HEK293 (cell line): ENCODE measurements at regions not wholly inside any gene's neighbourhood (a gene's known extent, or its start where the extent isn't known, plus 50 kb on each side); places are given as distances from the start of the nearest gene placed in this dataset.

Experiments used
- CTCF ChIA-PET: fragments of 350-600 bp; formaldehyde crosslinking; extraction: SDS; loops from one replicate; lab custom pipeline; 2021; ENCODE audit warnings: antibody characterized with exemption; lab: Yijun Ruan, JAX
- POLR2A ChIA-PET: fragments of 300-600 bp; formaldehyde crosslinking; extraction: SDS; loops from one replicate; lab custom pipeline; 2020; ENCODE audit warnings: antibody characterized with exemption, inconsistent platforms; lab: Yijun Ruan, JAX
- H3K27ac ChIP-seq: fragments of 200-500 bp; sonication (Bioruptor generic); 2 replicates; pipeline ENCODE4 v1.5.1; 2014; ENCODE audit warnings: low read depth, low read length, control low read depth, inconsistent platforms; ENCODE audit errors: extremely low read depth
- H3K36me3 ChIP-seq, 2 experiments: fragments of 200-500 bp in 1 of 2; sonication (Bioruptor generic) in 1 of 2; 1 replicate in 1 of 2; 2 replicates in 1 of 2; pipeline ENCODE4 v1.5.1; 2014 to 2017; ENCODE audit warnings: inconsistent platforms in 2 of 2, low read length in 2 of 2; ENCODE audit not compliant: control insufficient read depth in 2 of 2, insufficient read depth in 1 of 2
- H3K4me1 ChIP-seq: fragments of 200-500 bp; sonication (Bioruptor generic); 2 replicates; pipeline ENCODE4 v1.5.1; 2014; ENCODE audit warnings: mild to moderate bottlenecking, low read length, inconsistent platforms; ENCODE audit not compliant: control insufficient read depth, insufficient read depth
- H3K4me3 ChIP-seq: 2 replicates; pipeline ENCODE4 v1.5.1; 2011; ENCODE audit warnings: low read depth, mild to moderate bottlenecking, control low read depth, low read length, moderate library complexity
- H3K9me3 ChIP-seq: fragments of 200-500 bp; sonication (Bioruptor generic); 2 replicates; pipeline ENCODE4 v1.5.1; 2014; ENCODE audit warnings: low read depth, low read length, inconsistent platforms; ENCODE audit not compliant: control insufficient read depth, insufficient read depth
- EGR2 ChIP-seq: fragments of 450-650 bp; formaldehyde crosslinking; IDR thresholded peaks from 2 replicates; pipeline ENCODE4 v1.5.1; 2016; ENCODE audit warnings: low read depth, missing biosample characterization, missing genetic modification characterization
- GLI2 ChIP-seq: fragments of 450-650 bp; formaldehyde crosslinking; IDR thresholded peaks from 2 replicates; pipeline ENCODE4; 2017; ENCODE audit warnings: missing biosample characterization, missing genetic modification characterization, low read depth, borderline replicate concordance
- HIC1 ChIP-seq: fragments of 450-650 bp; formaldehyde crosslinking; IDR thresholded peaks from 2 replicates; pipeline ENCODE4 v1.5.1; 2016; ENCODE audit warnings: missing biosample characterization, missing genetic modification characterization
- INSM2 ChIP-seq: fragments of 450-650 bp; formaldehyde crosslinking; IDR thresholded peaks from 2 replicates; pipeline ENCODE4 v1.5.1; 2016; ENCODE audit warnings: missing biosample characterization, missing genetic modification characterization
- KLF9 ChIP-seq: fragments of 450-650 bp; formaldehyde crosslinking; IDR thresholded peaks from 2 replicates; pipeline ENCODE4 v1.5.1; 2016; ENCODE audit warnings: missing biosample characterization, missing genetic modification characterization, low read depth
- PRDM1 ChIP-seq: fragments of 450-650 bp; formaldehyde crosslinking; IDR thresholded peaks from 2 replicates; pipeline ENCODE4; 2016; ENCODE audit warnings: missing biosample characterization, missing genetic modification characterization
- ZNF112 ChIP-seq: fragments of 450-650 bp; formaldehyde crosslinking; IDR thresholded peaks from 2 replicates; pipeline ENCODE4 v1.5.0; 2017; ENCODE audit warnings: missing biosample characterization, missing genetic modification characterization
- ZNF140 ChIP-seq: fragments of 450-650 bp; formaldehyde crosslinking; IDR thresholded peaks from 2 replicates; pipeline ENCODE4 v1.5.1; 2016; ENCODE audit warnings: missing biosample characterization, missing genetic modification characterization
- ZNF274 ChIP-seq, 2 experiments: fragments of 200-500 bp in 1 of 2; fragments of 450-650 bp in 1 of 2; sonication (Bioruptor generic) in 1 of 2; formaldehyde crosslinking in 1 of 2; IDR thresholded peaks; 2 replicates each; pipeline versions ENCODE4 v1.5.1 to v1.6.1; 2014 to 2016; ENCODE audit warnings: borderline replicate concordance in 1 of 2, inconsistent platforms in 1 of 2, low read length in 1 of 2, missing biosample characterization in 1 of 2, missing genetic modification characterization in 1 of 2
- ZNF302 ChIP-seq: fragments of 450-650 bp; formaldehyde crosslinking; IDR thresholded peaks from 2 replicates; pipeline ENCODE4 v1.5.1; 2016; ENCODE audit warnings: missing biosample characterization, missing genetic modification characterization, low read depth
- ZNF366 ChIP-seq: fragments of 450-650 bp; formaldehyde crosslinking; conservative IDR thresholded peaks from 2 replicates; pipeline ENCODE4 v1.5.1; 2016; ENCODE audit warnings: missing biosample characterization, missing genetic modification characterization
- ZNF433 ChIP-seq: fragments of 450-650 bp; formaldehyde crosslinking; IDR thresholded peaks from 2 replicates; pipeline ENCODE4 v1.5.1; 2016; ENCODE audit warnings: missing biosample characterization, missing genetic modification characterization, low read depth
- ZNF514 ChIP-seq: fragments of 450-650 bp; formaldehyde crosslinking; IDR thresholded peaks from 2 replicates; pipeline ENCODE4 v1.5.1; 2016; ENCODE audit warnings: missing biosample characterization, missing genetic modification characterization
- ZNF518A ChIP-seq: fragments of 450-650 bp; formaldehyde crosslinking; conservative IDR thresholded peaks from 2 replicates; pipeline ENCODE4 v1.5.1; 2016; ENCODE audit warnings: low read depth, missing biosample characterization, missing genetic modification characterization
- ZNF621 ChIP-seq: fragments of 450-650 bp; formaldehyde crosslinking; IDR thresholded peaks from 2 replicates; pipeline ENCODE4 v1.5.1; 2017; ENCODE audit warnings: missing biosample characterization, missing genetic modification characterization
- ZNF660 ChIP-seq: fragments of 450-650 bp; IDR thresholded peaks from 2 replicates; pipeline ENCODE4 v1.5.1; 2018; ENCODE audit warnings: missing biosample characterization, mild to moderate bottlenecking, missing genetic modification characterization
- ZNF843 ChIP-seq: fragments of 450-650 bp; formaldehyde crosslinking; IDR thresholded peaks from 2 replicates; pipeline ENCODE4 v1.5.1; 2016; ENCODE audit warnings: missing biosample characterization, missing genetic modification characterization
- ZXDB ChIP-seq: fragments of 450-650 bp; formaldehyde crosslinking; IDR thresholded peaks from 2 replicates; pipeline ENCODE4 v1.5.1; 2016; ENCODE audit warnings: missing biosample characterization, missing genetic modification characterization
- TF ChIP-seq, protein P1 (sequence below): fragments of 450-650 bp; formaldehyde crosslinking; IDR thresholded peaks from 2 replicates; pipeline ENCODE4 v1.5.1; 2016; ENCODE audit warnings: missing biosample characterization, missing genetic modification characterization

GRCh38 chr21:16250273-16250672 lies 520.5 kb downstream of the USP25 start (continued):
- no peak for TF ChIP-seq PRDM1 (tag by site-specific recombination)
- no peak for TF ChIP-seq EGR2 (tag by site-specific recombination)
- TF ChIP-seq ZNF660 (tag by site-specific recombination): no peak
- TF ChIP-seq ZNF366 (tag by site-specific recombination): no peak
- TF ChIP-seq ZNF518A (tag by site-specific recombination): no peak
- no peak for TF ChIP-seq ZNF302 (tag by site-specific recombination)
- no peak for TF ChIP-seq ZXDB
- TF ChIP-seq ZNF621: no peak
- no peak for TF ChIP-seq ZNF843 (tag by site-specific recombination)
- TF ChIP-seq, all 188 proteins: peak for 0

- H3K4me1 ChIP-seq: peaks cover 15% of the 10 kb centered on the region
- POLR2A ChIA-PET: no interaction called here
- H3K27ac ChIP-seq: no peak overlapping the region
- H3K36me3 ChIP-seq: no peaks in the 10 kb centered on the region
- TF ChIP-seq ZNF514 (tag by site-specific recombination) (no peak), KLF9 (tag by site-specific recombination) (no peak), HIC1 (tag by site-specific recombination) (no peak), ZNF112 (no peak), ZNF274 (IDR thresholded peaks at IDR 0.05; ENCODE audit: low read length) (no peak), ZNF274 (tag by site-specific recombination; IDR thresholded peaks at IDR 0.05; ENCODE audit: borderline replicate concordance) (no peak), INSM2 (tag by site-specific recombination) (no peak), ZNF433 (no peak), ZNF140 (no peak), GLI2 (tag by site-specific recombination) (no peak)
- TF ChIP-seq, protein P1, sequence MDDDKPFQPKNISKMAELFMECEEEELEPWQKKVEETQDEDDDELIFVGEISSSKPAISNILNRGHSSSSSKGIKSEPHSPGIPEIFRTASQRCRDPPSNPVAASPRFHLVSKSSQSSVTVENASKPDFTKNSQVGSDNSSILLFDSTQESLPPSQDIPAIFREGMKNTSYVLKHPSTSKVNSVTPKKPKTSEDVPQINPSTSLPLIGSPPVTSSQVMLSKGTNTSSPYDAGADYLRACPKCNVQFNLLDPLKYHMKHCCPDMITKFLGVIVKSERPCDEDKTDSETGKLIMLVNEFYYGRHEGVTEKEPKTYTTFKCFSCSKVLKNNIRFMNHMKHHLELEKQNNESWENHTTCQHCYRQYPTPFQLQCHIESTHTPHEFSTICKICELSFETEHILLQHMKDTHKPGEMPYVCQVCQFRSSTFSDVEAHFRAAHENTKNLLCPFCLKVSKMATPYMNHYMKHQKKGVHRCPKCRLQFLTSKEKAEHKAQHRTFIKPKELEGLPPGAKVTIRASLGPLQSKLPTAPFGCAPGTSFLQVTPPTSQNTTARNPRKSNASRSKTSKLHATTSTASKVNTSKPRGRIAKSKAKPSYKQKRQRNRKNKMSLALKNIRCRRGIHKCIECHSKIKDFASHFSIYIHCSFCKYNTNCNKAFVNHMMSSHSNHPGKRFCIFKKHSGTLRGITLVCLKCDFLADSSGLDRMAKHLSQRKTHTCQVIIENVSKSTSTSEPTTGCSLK: no peak
- TF ChIP-seq, all 188 proteins: peak for 0
- Histone ChIP-seq H3K9me3 (no peaks in the 10 kb centered on the region), H3K4me3 (no peak overlapping the region)
- CTCF ChIA-PET: interaction anchor here (0.8 kb wide), 1 partner anchor 15 kb away, joined by 4 read pairs; no protein-coding TSS in a partner anchor
These were observed 529.2 kb downstream of the USP25 start for GRCh38 chr21:16258844-16259611.
